ENCODE measurements at regions not wholly inside any gene's neighbourhood (a gene's known extent, or its start where the extent isn't known, plus 50 kb on each side); places are given as distances from the start of the nearest gene placed in this dataset.

- TF ChIP-seq PATZ1 (CRISPR knock-in tag; IDR thresholded peaks at IDR 0.05) (no peak), YY1 (IDR thresholded peaks at IDR 0.05; ENCODE audit: insufficient read depth, insufficient replicate concordance, low read depth, low read length) (no peak), POLR2AphosphoS2 (IDR thresholded peaks at IDR 0.05; ENCODE audit: low read depth, low read length) (no peak), ZNF546 (CRISPR knock-in tag; conservative IDR thresholded peaks at IDR 0.05) (no peak), NR2C2 (CRISPR knock-in tag; IDR thresholded peaks at IDR 0.05; ENCODE audit: borderline replicate concordance) (no peak), RBM22 (optimal IDR thresholded peaks at IDR 0.05; ENCODE audit: low read length) (no peak), PBX3 (CRISPR knock-in tag; IDR thresholded peaks at IDR 0.05; ENCODE audit: borderline replicate concordance) (no peak), HDAC6 (IDR thresholded peaks at IDR 0.05; ENCODE audit: low read depth, low read length) (no peak)
These were observed 199.7 kb upstream of the MAMLD1 start for GRCh38 chrX:150163221-150163930.

Data from HepG2 (cell line).